GM12891 (cell line): ENCODE measurements at regions not wholly inside any gene's neighbourhood (a gene's known extent, or its start where the extent isn't known, plus 50 kb on each side); places are given as distances from the start of the nearest gene placed in this dataset.

Experiments
- DNase-seq: peaks from one replicate; pipeline ENCODE4 v3.0.0; 2011; ENCODE audit warnings: low spot score; ENCODE audit not compliant: insufficient read length
- FAIRE-seq: peaks from 2 replicates; lab custom pipeline; 2011; peaks lifted over from hg19 to GRCh38; lab: Jason Lieb, UNC
- PAX5 ChIP-seq: IDR thresholded peaks from 2 replicates; pipeline ENCODE4 v1.6.1; 2011; ENCODE audit warnings: low read length, moderate library complexity, mild to moderate bottlenecking; ENCODE audit not compliant: insufficient read depth, severe bottlenecking
- POLR2A ChIP-seq: IDR thresholded peaks from 2 replicates; pipeline ENCODE4 v1.6.1; 2011; ENCODE audit warnings: low read depth, low read length, control low read depth
- POLR2AphosphoS5 ChIP-seq: IDR thresholded peaks from 2 replicates; pipeline ENCODE4 v1.6.1; 2011; ENCODE audit warnings: low read depth, low read length, control low read depth
- POU2F2 ChIP-seq: IDR thresholded peaks from 2 replicates; pipeline ENCODE4 v1.6.1; 2011; ENCODE audit warnings: low read depth, mild to moderate bottlenecking, control low read depth, low read length, moderate library complexity
- SPI1 ChIP-seq: IDR thresholded peaks from 2 replicates; pipeline ENCODE4 v1.6.1; 2011; ENCODE audit warnings: low read depth, low read length, control low read depth
- TAF1 ChIP-seq: IDR thresholded peaks from 2 replicates; pipeline ENCODE4 v1.6.1; 2011; ENCODE audit warnings: low read depth, low read length, control low read depth

DNA sequence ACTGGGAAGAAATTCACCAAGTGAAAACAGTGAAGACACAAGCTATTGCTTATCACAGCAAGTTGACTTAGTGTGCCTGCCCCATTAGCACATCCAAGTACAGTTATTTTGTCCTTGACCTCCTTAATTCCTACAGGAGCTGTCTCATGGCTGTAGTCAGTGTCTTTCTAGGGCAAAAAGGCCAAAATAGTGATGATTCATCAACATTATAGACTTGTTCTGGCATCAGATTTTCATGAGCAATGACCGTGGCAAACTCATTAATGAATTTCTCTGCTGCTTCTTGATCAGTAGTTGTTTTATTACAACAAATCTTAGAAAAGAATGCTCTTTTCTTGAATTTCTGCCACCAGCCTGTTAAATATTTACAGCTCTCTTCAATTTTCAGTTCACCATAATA, 1169.3 kb upstream of the DDX18 start:
- DNase-seq (no peak), FAIRE-seq (no peak)
- TF ChIP-seq POLR2AphosphoS5 (no peak), SPI1 (no peak), POU2F2 (no peak), TAF1 (no peak), PAX5 (no peak), POLR2A (no peak)

DNA sequence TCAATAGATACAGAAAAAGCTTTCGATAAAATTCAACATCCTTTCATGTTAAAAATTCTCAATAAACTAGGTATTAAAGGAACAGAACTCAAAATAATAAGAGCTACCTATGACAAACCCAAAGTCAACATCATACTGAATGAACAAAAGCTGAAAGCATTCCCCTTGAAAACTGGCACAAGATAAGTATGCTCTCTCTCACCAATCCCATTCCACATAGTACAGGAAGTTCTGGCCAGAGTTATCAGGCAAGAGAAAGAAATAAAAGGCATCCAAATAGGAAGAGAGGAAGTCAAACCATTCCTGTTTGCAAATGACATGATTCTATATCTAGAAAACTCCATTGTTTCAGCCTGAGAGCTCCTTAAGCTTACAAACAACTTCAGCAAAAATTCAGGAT, 1145.8 kb upstream of the DDX18 start:
- no peak for TF ChIP-seq PAX5
- no peak for TF ChIP-seq SPI1
- no peak for TF ChIP-seq TAF1
- TF ChIP-seq POLR2AphosphoS5: no peak
- TF ChIP-seq POLR2A: no peak
- no peak for TF ChIP-seq POU2F2
- FAIRE-seq: no peak
- no peak for DNase-seq

GRCh38 chr2:116669782-116670181, 1144.7 kb upstream of the DDX18 start:
- FAIRE-seq (no peak), DNase-seq (no peak)
- no peak for TF ChIP-seq POU2F2
- no peak for TF ChIP-seq POLR2A
- no peak for TF ChIP-seq POLR2AphosphoS5
- TF ChIP-seq TAF1: no peak
- no peak for TF ChIP-seq SPI1
- no peak for TF ChIP-seq PAX5

- no peak for DNase-seq
- TF ChIP-seq POLR2A (no peak), SPI1 (no peak), POU2F2 (no peak), PAX5 (no peak), POLR2AphosphoS5 (no peak), TAF1 (no peak)
- no peak for FAIRE-seq
These were observed 1140.3 kb upstream of the DDX18 start for GRCh38 chr2:116674188-116674587.

DNA sequence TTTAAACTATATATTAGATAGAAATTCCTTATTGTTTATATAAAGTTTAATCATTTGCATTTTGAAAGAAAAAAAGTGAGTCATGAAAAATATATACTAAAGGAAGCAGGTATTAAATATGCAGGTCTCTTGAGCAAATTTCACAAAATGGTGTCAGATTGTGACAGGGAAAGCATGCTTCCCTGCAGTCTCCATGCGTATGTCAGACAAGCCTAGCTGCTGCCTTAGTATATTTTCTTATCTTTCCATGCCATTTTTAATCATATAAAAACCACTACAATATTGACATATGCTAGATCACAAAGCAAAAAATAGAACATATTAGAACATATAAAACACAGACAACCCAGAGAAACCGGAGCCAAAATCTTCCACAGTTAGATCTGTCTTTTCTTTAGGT, 1137.7 kb upstream of the DDX18 start:
- TF ChIP-seq SPI1 (no peak), PAX5 (no peak), POU2F2 (no peak), POLR2AphosphoS5 (no peak), TAF1 (no peak), POLR2A (no peak)
- DNase-seq: no peak
- no peak for FAIRE-seq

DNA sequence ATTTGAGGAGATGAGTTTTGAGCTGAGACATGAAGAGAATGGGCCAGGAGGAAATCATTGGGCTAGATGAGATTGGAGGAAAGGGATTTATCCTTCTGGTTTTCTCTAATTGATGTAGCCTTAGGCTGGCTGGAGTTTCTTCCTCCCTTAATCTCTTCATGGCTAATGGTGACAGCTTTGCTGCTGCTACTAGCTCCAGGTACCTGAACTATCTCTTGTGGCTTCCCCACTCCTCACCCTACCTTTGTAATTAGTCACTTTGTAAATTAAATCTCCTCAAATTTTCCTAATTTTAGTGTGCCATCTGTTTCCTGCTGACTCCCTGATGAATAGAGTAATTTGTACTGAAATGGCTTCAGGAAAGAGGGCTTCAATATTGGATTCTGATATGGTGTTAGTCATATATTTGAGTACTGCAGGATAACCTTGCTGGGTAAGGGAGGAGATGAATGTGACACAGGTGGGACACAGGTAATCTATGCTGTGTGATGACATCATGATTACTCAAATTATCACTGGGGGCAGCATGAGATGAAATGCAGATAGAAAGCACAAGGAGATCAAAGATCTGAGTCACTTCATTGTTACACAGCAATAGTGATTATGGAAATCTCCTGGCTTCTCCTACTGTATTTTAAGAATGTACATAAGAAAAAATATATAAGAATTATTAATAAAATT, 1134.1 kb upstream of the DDX18 start:
- TF ChIP-seq PAX5 (no peak), TAF1 (no peak), SPI1 (no peak), POLR2A (no peak), POLR2AphosphoS5 (no peak), POU2F2 (no peak)
- FAIRE-seq (no peak), DNase-seq (no peak)

DNA sequence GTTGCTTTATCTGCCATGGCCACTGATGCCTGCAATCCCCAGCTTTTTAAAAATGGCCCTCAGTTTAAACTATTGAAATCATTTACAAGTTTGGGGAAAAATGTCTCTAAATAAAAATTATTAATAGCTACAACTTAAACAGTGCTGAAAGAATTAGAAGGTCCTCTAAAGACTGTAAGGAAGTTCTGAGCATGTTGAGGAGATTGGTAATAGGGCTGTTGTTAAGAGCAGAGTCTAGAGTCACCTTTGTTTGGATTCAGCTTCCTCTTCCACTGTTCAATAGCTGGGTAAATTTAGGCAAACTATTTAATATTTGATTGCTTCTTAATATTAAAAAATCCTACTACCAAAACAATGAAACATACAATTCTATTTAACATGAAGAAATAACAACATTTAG, 1127.1 kb upstream of the DDX18 start:
- FAIRE-seq: no peak
- no peak for TF ChIP-seq POLR2A
- no peak for TF ChIP-seq POU2F2
- no peak for TF ChIP-seq TAF1
- TF ChIP-seq PAX5: no peak
- no peak for TF ChIP-seq SPI1
- TF ChIP-seq POLR2AphosphoS5: no peak

GRCh38 chr2:116692988-116693387, 1121.5 kb upstream of the DDX18 start:
- DNase-seq: no peak
- TF ChIP-seq PAX5 (no peak), TAF1 (no peak), POU2F2 (no peak), SPI1 (no peak), POLR2AphosphoS5 (no peak), POLR2A (no peak)
- no peak for FAIRE-seq

More for the DNA sequence above, 1127.1 kb upstream of the DDX18 start:
- DNase-seq: no peak

DNA sequence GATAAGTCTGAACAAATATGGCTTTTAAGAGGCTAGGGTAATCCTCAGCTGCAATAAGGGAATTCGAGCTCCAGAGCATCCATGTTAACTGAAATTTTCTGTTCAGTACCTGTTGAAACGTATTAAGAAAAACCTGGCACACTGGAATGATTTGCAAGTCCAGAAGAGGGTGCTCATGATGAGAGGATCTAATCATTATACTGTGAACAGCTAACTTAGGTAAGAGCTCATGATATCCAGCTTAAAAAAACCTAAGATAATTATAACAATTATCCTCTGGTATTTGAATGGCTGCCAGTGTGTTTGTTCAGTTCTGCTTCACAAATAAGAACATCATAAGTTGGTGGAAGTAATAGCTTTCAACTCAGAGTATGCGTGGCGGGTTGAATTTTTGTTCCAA, 1118.3 kb upstream of the DDX18 start:
- TF ChIP-seq SPI1: no peak
- TF ChIP-seq POLR2AphosphoS5: no peak
- TF ChIP-seq POU2F2: no peak
- TF ChIP-seq TAF1: no peak
- TF ChIP-seq POLR2A: no peak
- no peak for TF ChIP-seq PAX5

DNA sequence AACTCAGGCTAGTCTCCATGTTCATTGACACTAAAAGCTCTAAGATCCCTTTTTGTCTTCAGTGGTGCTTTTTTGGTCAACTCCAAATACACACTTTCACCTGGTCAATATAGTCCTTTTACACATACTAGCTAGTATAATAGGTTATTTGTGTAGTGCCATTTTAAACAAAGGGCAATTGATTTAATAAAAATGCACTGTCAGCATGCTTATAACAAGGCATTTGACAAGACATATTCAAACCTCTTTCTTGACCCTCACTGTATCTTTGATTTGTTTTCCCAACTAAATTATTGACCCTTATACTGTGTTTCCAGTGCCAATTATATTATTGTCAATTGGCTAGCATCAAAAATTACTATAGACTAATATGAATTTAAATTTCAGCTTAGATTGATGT, 1117.6 kb upstream of the DDX18 start:
- DNase-seq (no peak), FAIRE-seq (no peak)
- TF ChIP-seq POLR2AphosphoS5 (no peak), TAF1 (no peak), POLR2A (no peak), PAX5 (no peak), SPI1 (no peak), POU2F2 (no peak)

More for the DNA sequence above, 1118.3 kb upstream of the DDX18 start:
- no peak for FAIRE-seq
- no peak for DNase-seq

DNA sequence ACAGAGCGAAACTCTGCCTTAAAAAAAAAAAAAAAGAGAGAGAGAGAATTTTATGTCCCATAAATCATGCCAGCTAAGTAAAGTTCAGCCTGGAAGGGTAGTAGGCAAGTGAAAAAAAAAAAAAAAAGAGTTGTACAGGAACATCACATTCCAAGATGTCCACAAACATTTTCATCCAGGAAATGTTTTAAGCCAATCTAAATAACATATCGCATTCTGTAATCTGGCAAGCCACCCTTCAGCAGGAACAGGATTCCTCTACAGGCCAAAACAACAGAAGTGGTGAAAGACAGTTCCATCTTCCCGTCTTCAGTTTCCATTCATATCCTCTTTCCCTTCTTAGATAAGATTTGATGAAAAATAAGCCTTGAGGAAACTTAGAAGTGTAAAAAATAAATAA, 1108.1 kb upstream of the DDX18 start:
- TF ChIP-seq POLR2AphosphoS5: no peak
- no peak for TF ChIP-seq POLR2A
- no peak for TF ChIP-seq TAF1
- TF ChIP-seq SPI1: no peak
- no peak for TF ChIP-seq PAX5
- DNase-seq (no peak), FAIRE-seq (no peak)
